ENCODE measurements at regions not wholly inside any gene's neighbourhood (a gene's known extent, or its start where the extent isn't known, plus 50 kb on each side); places are given as distances from the start of the nearest gene placed in this dataset.

DNA sequence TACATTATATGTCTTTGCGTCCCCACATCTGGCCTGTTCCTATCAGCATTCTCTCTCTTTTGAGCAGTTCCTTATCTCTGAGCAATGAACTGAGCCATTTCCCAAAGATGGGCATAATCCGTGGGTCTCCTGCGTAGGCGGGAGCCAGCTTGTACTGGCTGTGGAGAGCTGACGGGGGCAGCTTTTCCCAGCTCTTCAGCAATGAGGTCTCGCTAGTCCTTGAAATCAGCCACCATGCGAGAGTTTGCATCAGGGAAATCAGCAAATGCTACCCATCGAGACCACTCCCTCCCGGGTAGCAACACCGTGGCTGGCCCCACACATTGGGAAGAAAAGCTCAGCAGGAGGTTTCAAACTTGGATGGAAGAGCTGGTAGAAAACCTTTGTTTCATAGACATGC is 51.9 kb upstream of the FAM180A start:
- TF ChIP-seq, protein P1, sequence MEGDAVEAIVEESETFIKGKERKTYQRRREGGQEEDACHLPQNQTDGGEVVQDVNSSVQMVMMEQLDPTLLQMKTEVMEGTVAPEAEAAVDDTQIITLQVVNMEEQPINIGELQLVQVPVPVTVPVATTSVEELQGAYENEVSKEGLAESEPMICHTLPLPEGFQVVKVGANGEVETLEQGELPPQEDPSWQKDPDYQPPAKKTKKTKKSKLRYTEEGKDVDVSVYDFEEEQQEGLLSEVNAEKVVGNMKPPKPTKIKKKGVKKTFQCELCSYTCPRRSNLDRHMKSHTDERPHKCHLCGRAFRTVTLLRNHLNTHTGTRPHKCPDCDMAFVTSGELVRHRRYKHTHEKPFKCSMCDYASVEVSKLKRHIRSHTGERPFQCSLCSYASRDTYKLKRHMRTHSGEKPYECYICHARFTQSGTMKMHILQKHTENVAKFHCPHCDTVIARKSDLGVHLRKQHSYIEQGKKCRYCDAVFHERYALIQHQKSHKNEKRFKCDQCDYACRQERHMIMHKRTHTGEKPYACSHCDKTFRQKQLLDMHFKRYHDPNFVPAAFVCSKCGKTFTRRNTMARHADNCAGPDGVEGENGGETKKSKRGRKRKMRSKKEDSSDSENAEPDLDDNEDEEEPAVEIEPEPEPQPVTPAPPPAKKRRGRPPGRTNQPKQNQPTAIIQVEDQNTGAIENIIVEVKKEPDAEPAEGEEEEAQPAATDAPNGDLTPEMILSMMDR (IDR thresholded peaks at IDR 0.05) = no peak
- DNase-seq = no peak
- Mint-ChIP-seq H3K9me3 (no peaks in the 10 kb centered on the region), H3K4me3 (peak overlapping the region; percentile 66), H3K27ac (no peak overlapping the region), H3K36me3 (ENCODE audit: low read depth) (no peaks in the 10 kb centered on the region), H3K27me3 (ENCODE audit: low read depth, poor library complexity) (peaks cover 9% of the 10 kb centered on the region), H3K4me1 (peaks cover 30% of the 10 kb centered on the region)

DNA sequence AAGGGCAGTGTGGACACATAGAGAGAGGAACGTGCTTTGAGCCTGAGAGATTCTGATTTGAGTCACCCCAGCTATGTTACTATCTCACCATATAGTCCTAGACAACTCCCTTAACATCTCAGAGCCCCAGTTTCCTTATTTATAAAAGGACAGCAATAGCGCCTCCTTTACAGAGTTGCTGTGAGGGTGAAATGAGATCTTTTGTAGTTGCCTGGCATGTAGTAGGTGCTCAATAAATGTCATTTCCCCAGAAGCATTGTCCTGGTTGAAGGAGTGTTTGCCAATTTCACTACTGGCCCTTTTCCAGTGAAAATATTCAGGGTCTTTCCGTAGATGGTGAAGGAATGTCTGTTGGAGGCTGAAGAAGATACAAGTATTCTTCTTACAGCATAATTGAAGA is 51.3 kb upstream of the FAM180A start:
- H3K9me3 Mint-ChIP-seq = no peaks in the 10 kb centered on the region
- no peak overlapping the region for H3K27ac Mint-ChIP-seq
- H3K4me1 Mint-ChIP-seq = peaks cover 30% of the 10 kb centered on the region
- H3K27me3 Mint-ChIP-seq (ENCODE audit: low read depth, poor library complexity) = peaks cover 9% of the 10 kb centered on the region
- DNase-seq = no peak
- no peak overlapping the region for H3K4me3 Mint-ChIP-seq
- H3K36me3 Mint-ChIP-seq (ENCODE audit: low read depth) = no peaks in the 10 kb centered on the region
- TF ChIP-seq, protein P1 (IDR thresholded peaks at IDR 0.05) = no peak
